Liver (tissue), 8 donors: ENCODE measurements at regions not wholly inside any gene's neighbourhood (a gene's known extent, or its start where the extent isn't known, plus 50 kb on each side); places are given as distances from the start of the nearest gene placed in this dataset.

Source experiments
- DNase-seq: peaks from one replicate; pipeline ENCODE4 v3.0.0-alpha.2; 2017; ENCODE audit warnings: low spot score
- H3K27ac ChIP-seq, 2 donors: one replicate each; pipeline ENCODE4 v1.7.0; 2013; ENCODE audit warnings: inconsistent platforms in 2 of 2, low read length in 2 of 2, control low read depth in 1 of 2, low read depth in 1 of 2, mild to moderate bottlenecking in 1 of 2
- H3K27me3 ChIP-seq, 4 donors: one replicate each; pipeline versions ENCODE4 v1.6.1 to v1.7.0; 2013; ENCODE audit warnings: low read length in 3 of 4, inconsistent platforms in 1 of 4, mild to moderate bottlenecking in 1 of 4, moderate library complexity in 1 of 4; ENCODE audit not compliant: control insufficient read depth in 4 of 4, insufficient read depth in 4 of 4
- H3K36me3 ChIP-seq, 4 donors: one replicate each; pipeline versions ENCODE4 v1.6.1 to v1.7.0; 2013; ENCODE audit warnings: low read length in 3 of 4, mild to moderate bottlenecking in 3 of 4, low read depth in 1 of 4, moderate library complexity in 1 of 4; ENCODE audit not compliant: control insufficient read depth in 4 of 4, insufficient read depth in 3 of 4
- H3K4me1 ChIP-seq, 4 donors: one replicate each; pipeline versions ENCODE4 v1.6.1 to v1.7.0; 2013; ENCODE audit warnings: low read length in 3 of 4, mild to moderate bottlenecking in 3 of 4, moderate library complexity in 1 of 4; ENCODE audit not compliant: control insufficient read depth in 4 of 4, insufficient read depth in 4 of 4
- H3K4me3 ChIP-seq, 3 donors: one replicate each; pipeline versions ENCODE4 v1.6.1 to v1.7.0; 2013; ENCODE audit warnings: low read length in 3 of 3, control low read depth in 1 of 3, low read depth in 1 of 3, mild to moderate bottlenecking in 1 of 3
- H3K9ac ChIP-seq, 2 donors: one replicate each; pipeline ENCODE4 v1.7.0; 2013; ENCODE audit warnings: low read length in 2 of 2, mild to moderate bottlenecking in 2 of 2, moderate library complexity in 2 of 2, control low read depth in 1 of 2, low read depth in 1 of 2
- H3K9me3 ChIP-seq, 4 donors: one replicate each; pipeline versions ENCODE4 v1.6.1 to v1.7.0; 2013; ENCODE audit warnings: low read length in 3 of 4; ENCODE audit not compliant: control insufficient read depth in 4 of 4
- ATF3 ChIP-seq: IDR thresholded peaks from 2 replicates; pipeline ENCODE4 v1.6.1; 2016; ENCODE audit warnings: antibody characterized with exemption
- CTCF ChIP-seq: fragments of 150-350 bp; IDR thresholded peaks from 2 replicates; pipeline ENCODE4 v1.5.1; 2017; ENCODE audit warnings: improper control_type of control experiment, low read depth, low read length; ENCODE audit not compliant: missing input control
- EGR1 ChIP-seq, 2 donors: IDR thresholded peaks; 2 replicates each; pipeline ENCODE4 v1.6.1; 2016 to 2018; ENCODE audit warnings: antibody characterized with exemption in 2 of 2, low read depth in 2 of 2
- FOXA1 ChIP-seq: IDR thresholded peaks from 2 replicates; pipeline ENCODE4 v1.6.1; 2016; ENCODE audit warnings: antibody characterized with exemption
- FOXA2 ChIP-seq: IDR thresholded peaks from 2 replicates; pipeline ENCODE4 v1.6.1; 2016; ENCODE audit warnings: antibody characterized with exemption
- JUND ChIP-seq, 2 donors: IDR thresholded peaks; 2 replicates each; pipeline ENCODE4 v1.6.1; 2016; ENCODE audit warnings: antibody characterized with exemption in 2 of 2
- MAX ChIP-seq: IDR thresholded peaks from 2 replicates; pipeline ENCODE4 v1.6.1; 2016; ENCODE audit warnings: antibody characterized with exemption
- RAD21 ChIP-seq, 2 donors: IDR thresholded peaks; 2 replicates each; pipeline ENCODE4 v1.6.1; 2016; ENCODE audit warnings: antibody characterized with exemption in 2 of 2, mild to moderate bottlenecking in 2 of 2
- REST ChIP-seq: IDR thresholded peaks from 2 replicates; pipeline ENCODE4 v1.6.1; 2016; ENCODE audit warnings: antibody characterized with exemption, mild to moderate bottlenecking
- SP1 ChIP-seq: IDR thresholded peaks from 2 replicates; pipeline ENCODE4 v1.6.1; 2018; ENCODE audit warnings: antibody characterized with exemption, mild to moderate bottlenecking
- TAF1 ChIP-seq: conservative IDR thresholded peaks from 2 replicates; pipeline ENCODE4 v1.6.1; 2016; ENCODE audit warnings: antibody characterized with exemption, mild to moderate bottlenecking
- ZBTB33 ChIP-seq: IDR thresholded peaks from 2 replicates; pipeline ENCODE4 v1.6.1; 2016; ENCODE audit warnings: antibody characterized with exemption
- WGBS: extraction: QIAGEN DNeasy Blood & Tissue Kit; methylation state at CpG from one replicate; pipeline ENCODE4 v1.1.7; 2013; 5-methylcytosine and 5-hydroxymethylcytosine counted together
- donor health status: healthy.
- donor health status: healthy.
- donor health status: healthy.
- donor health status: healthy.
- donor health status: healthy.

GRCh38 chr5:38164776-38165399 lies 93.5 kb upstream of the EGFLAM start:
- WGBS: 37% methylated on average over 4 of the region's 4 CpGs
- no peak for DNase-seq

More at GRCh38 chr5:38164776-38165399, 93.5 kb upstream of the EGFLAM start:
- Histone ChIP-seq H3K9ac (no peak overlapping the region), H3K4me1 (no peaks in the 10 kb centered on the region), H3K4me3 (no peak overlapping the region), H3K27me3 (peaks cover 0 to 2% (median 0%) of the 10 kb centered on the region in 4 donors), H3K36me3 (no peaks in the 10 kb centered on the region), H3K27ac (no peak overlapping the region), H3K9me3 (no peaks in the 10 kb centered on the region)
- TF ChIP-seq EGR1 (IDR thresholded peaks at IDR 0.05; ENCODE audit: low read depth in 2 of 2) (no peak), MAX (no peak), RAD21 (IDR thresholded peaks at IDR 0.05) (no peak), CTCF (no peak), REST (no peak), ZBTB33 (no peak), TAF1 (no peak), FOXA2 (no peak), SP1 (no peak), ATF3 (no peak), JUND (IDR thresholded peaks at IDR 0.05) (no peak), FOXA1 (no peak)
